Spinal cord (tissue), 9 donors: ENCODE measurements at regions not wholly inside any gene's neighbourhood (a gene's known extent, or its start where the extent isn't known, plus 50 kb on each side); places are given as distances from the start of the nearest gene placed in this dataset.
A peak's percentile ranks its signal among the peaks of the same experiment; 100 is the strongest.

ENCODE experiments used
- DNase-seq, 6 donors: peaks; one replicate each; pipeline versions ENCODE4 v3.0.0 to v3.0.0-alpha.2; 2013 to 2015; ENCODE audit warnings: low spot score in 6 of 6, low read depth in 4 of 6
- H3K27ac ChIP-seq: one replicate; pipeline ENCODE4 v1.5.1; 2013; ENCODE audit warnings: low read depth, low read length, control low read depth
- H3K27me3 ChIP-seq: one replicate; pipeline ENCODE4 v1.6.1; 2013; ENCODE audit warnings: low read length; ENCODE audit not compliant: control insufficient read depth, insufficient read depth
- H3K36me3 ChIP-seq: one replicate; pipeline ENCODE4 v1.6.1; 2013; ENCODE audit warnings: low read length; ENCODE audit not compliant: control insufficient read depth, insufficient read depth
- H3K4me1 ChIP-seq: one replicate; pipeline ENCODE4 v1.6.1; 2013; ENCODE audit warnings: low read length; ENCODE audit not compliant: control insufficient read depth, insufficient read depth
- H3K4me3 ChIP-seq: one replicate; pipeline ENCODE4 v1.5.1; 2013; ENCODE audit warnings: low read depth, low read length, control low read depth
- H3K9me3 ChIP-seq: one replicate; pipeline ENCODE4 v1.6.1; 2013; ENCODE audit warnings: low read length; ENCODE audit not compliant: control insufficient read depth, insufficient read depth
- WGBS: methylation state at CpG from one replicate; pipeline ENCODE4 v1.1.5; 2013; ENCODE audit warnings: missing lambda C conversion rate; ENCODE audit not compliant: insufficient coverage; 5-methylcytosine and 5-hydroxymethylcytosine counted together
- donor health status: healthy.

DNA sequence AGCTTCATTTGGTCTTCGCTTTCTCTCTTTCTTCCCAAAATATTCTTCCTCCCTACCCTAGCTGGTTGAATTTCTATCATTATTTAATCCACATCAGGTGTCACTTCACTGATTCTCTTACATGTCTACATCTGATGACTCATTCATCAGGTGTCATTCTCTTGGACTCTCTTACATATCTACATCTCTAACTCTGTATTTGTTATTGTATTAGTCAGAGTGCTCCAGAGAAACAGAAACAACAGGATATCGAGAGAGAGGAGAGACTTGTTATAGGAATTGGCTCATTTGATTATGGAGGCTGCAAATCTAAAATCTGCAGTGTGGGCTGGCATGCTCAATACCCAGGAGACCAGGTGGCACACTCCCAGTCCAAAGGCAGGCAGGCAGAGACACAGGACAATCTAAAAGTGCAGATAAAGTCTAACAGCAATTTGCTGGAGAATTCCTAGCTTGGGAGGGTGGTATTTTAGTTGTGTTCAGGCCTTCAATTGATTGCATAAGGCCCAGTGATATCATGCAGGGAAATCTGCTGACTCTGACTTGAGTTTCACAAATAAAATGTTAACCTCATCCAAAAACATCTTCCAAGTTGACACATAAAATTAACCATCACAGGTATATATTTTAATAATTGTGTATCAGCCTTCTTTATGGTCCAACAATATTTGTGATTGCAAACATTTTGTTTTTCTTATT, 541.4 kb upstream of the SLITRK5 start:
- H3K27ac ChIP-seq = no peak overlapping the region
- DNase-seq = no peak
- WGBS = 94% methylated on average over 2 of the region's 2 CpGs
- H3K4me3 ChIP-seq = no peak overlapping the region
- H3K36me3 ChIP-seq = no peaks in the 10 kb centered on the region
- no peaks in the 10 kb centered on the region for H3K9me3 ChIP-seq
- no peaks in the 10 kb centered on the region for H3K27me3 ChIP-seq
- no peaks in the 10 kb centered on the region for H3K4me1 ChIP-seq

DNA sequence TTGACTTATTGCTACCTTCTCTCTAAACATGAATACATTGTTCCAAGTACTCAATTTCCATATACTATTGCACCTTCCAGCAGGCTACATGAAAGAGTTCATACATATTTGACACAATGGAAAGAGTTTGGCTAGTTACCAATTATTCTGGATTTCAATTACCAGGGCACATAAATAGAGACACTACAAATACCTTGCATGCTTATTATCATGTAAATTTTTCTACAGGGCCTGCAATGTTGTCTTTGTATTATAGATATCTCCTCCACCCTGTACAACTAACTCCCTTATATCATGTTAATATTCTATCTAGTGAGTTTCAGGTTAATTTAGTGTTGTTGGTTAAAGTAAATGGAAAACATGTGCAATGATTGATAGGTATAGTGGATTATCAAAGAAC, 540.7 kb upstream of the SLITRK5 start:
- DNase-seq = peak in 1 of 6 donors; percentile 16
- Histone ChIP-seq H3K27ac (no peak overlapping the region), H3K36me3 (no peaks in the 10 kb centered on the region), H3K4me1 (no peaks in the 10 kb centered on the region), H3K4me3 (no peak overlapping the region), H3K27me3 (no peaks in the 10 kb centered on the region), H3K9me3 (no peaks in the 10 kb centered on the region)

DNA sequence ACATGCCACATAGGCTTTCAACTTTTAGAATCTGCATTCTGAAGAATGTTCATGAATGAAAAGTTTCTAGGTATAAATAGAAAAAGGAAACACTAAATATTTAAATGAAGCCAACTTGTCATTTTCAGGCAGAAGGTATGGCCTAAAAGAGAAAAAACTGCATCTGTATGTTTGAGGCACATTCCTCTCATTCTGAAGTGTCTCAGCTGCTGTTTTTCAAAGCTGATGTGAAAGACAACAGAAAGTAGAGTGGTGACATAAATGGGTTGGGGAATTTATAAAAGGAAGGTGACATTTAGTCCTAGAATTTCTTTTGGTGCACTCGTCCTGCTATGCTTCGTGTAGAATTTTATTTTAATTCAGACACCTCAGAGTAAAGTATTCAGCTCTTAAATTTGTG, 539.6 kb upstream of the SLITRK5 start:
- no peak overlapping the region for H3K4me3 ChIP-seq
- H3K27ac ChIP-seq = no peak overlapping the region
- WGBS = no CpG with 5 or more reads among the region's 2 CpGs
- no peaks in the 10 kb centered on the region for H3K4me1 ChIP-seq
- H3K36me3 ChIP-seq = no peaks in the 10 kb centered on the region
- peak in 1 of 6 donors; percentile 18 for DNase-seq
- H3K27me3 ChIP-seq = no peaks in the 10 kb centered on the region
- no peaks in the 10 kb centered on the region for H3K9me3 ChIP-seq

DNA sequence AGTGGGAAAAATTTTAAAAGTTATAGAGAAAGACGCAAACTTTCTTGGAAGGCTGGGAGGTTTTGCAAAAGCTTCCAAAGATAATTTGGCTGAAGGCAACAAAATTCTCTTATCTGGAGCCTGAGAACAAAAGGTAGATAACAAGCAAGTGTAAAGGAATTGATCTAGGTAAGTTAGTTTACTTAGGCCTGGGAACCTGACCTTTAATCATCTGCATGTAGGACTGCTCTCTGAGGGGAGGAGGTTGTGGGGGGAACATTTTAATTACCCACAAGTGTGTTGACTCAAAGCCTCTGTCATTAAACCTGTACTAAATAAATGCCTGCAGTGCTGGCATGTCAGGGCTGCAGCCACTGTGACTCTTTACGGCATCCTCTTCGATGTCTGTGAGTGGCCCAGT, 532.3 kb upstream of the SLITRK5 start:
- WGBS = 91% methylated on average over 3 of the region's 3 CpGs

DNA sequence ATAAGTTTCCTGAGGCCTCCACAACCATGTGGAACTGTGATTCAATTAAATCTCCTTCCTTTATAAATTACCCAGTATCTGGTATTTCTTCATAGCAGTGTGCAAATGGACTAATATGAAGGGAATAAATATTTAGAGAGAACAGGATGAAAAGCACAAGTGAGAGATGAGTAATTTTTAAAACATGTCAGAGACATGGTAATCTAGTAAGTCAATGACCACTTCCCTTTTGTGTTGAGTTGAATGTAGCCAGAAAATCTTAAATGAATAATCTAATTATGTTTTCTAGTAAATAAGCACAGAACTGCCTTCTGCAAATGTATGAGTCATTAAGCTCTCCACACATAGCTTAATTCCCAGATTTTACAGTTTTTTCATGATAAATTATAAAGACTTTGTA, 524.1 kb upstream of the SLITRK5 start:
- H3K9me3 ChIP-seq = peaks cover 5% of the 10 kb centered on the region
- no peak for DNase-seq
- H3K4me3 ChIP-seq = no peak overlapping the region
- no peaks in the 10 kb centered on the region for H3K27me3 ChIP-seq
- H3K36me3 ChIP-seq = no peaks in the 10 kb centered on the region
- H3K4me1 ChIP-seq = no peaks in the 10 kb centered on the region
- no peak overlapping the region for H3K27ac ChIP-seq

More for the DNA sequence above, 532.3 kb upstream of the SLITRK5 start:
- Histone ChIP-seq H3K27me3 (no peaks in the 10 kb centered on the region), H3K4me1 (no peaks in the 10 kb centered on the region), H3K36me3 (no peaks in the 10 kb centered on the region), H3K27ac (no peak overlapping the region), H3K4me3 (no peak overlapping the region), H3K9me3 (no peaks in the 10 kb centered on the region)
- DNase-seq = no peak

DNA sequence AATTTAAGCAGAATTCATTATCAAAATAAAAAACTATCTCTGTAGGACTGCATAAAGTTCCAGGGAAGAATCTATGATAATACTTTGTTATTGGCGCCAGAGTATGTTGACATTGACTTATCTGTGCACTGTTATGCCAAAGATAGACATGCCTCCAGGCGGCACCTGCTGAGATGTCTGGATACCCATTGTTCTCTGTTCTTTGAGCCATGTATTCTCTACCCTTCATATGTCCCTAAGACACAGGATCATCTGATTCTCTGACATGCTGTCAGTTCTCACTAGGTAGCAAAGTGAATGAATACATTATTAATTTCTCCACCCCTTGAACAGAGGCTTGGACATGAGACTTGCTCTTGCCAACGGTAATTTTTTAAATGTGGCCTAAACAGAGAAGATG, 517.8 kb upstream of the SLITRK5 start:
- Histone ChIP-seq H3K27me3 (no peaks in the 10 kb centered on the region), H3K27ac (no peak overlapping the region), H3K9me3 (peaks cover 3% of the 10 kb centered on the region), H3K36me3 (no peaks in the 10 kb centered on the region), H3K4me1 (no peaks in the 10 kb centered on the region), H3K4me3 (no peak overlapping the region)
- 92% methylated on average over 2 of the region's 3 CpGs for WGBS
- DNase-seq = no peak

DNA sequence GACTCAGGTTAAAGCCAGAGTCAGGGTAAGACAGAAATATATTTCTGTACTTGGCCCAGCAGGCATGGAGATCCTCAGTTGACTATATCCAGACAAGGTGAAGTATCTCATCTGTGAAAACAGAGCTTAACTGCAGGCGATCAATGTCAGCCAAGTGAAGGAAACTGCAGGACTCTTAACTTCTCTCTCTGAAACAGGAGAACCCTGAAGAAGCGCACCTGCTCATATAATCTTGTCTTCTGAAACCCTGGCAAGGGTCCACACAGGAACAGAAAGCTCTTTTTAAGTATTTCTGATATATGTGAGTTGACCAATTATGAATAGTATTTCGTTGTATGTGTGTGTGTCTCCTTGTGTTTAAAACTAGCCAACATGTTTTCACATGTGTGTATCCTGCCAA, 504.8 kb upstream of the SLITRK5 start:
- WGBS = 86% methylated on average over 1 of the region's 3 CpGs
- Histone ChIP-seq H3K27ac (no peak overlapping the region), H3K4me3 (no peak overlapping the region), H3K4me1 (no peaks in the 10 kb centered on the region), H3K9me3 (no peaks in the 10 kb centered on the region), H3K27me3 (no peaks in the 10 kb centered on the region), H3K36me3 (no peaks in the 10 kb centered on the region)
- DNase-seq = peak in 1 of 6 donors; percentile 1

DNA sequence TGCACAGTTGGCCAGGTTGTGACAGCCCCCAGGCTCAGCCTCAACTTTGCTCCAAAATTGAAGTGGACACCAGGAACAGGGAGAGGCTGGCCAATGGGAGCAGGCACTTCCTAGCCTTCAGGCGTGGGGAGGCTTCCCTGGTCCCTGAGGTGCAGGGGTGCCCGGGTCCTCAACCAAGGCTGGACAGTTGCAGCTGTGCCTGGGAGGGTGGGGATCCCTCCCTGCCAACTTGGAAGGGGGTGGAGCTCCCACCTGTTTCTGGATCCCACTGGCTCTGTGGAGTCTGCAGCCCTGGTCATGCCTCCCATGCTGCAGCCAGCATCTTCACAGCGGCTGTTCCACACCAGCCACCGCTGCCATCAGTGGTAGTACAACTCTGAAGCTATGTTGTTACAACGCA, 502.8 kb upstream of the SLITRK5 start:
- no peak overlapping the region for H3K4me3 ChIP-seq
- H3K4me1 ChIP-seq = no peaks in the 10 kb centered on the region

DNA sequence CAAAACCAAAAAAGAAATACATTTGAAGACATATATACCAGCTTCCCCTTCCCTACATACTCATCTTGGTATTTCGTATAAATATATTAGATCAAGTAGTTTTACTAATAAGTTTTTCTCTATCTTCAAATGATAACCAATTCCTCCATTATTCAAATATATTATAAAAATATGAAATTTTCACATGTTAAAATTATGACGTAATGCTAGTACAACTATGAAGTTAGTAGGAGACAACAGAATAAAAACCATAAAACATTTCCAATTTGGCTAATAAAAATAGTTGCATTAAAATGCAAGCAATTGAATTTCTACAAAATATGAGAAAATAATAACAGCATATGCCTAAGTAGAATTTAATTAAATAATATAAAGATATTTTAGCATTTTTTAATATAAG, 501.8 kb upstream of the SLITRK5 start:
- Histone ChIP-seq H3K9me3 (no peaks in the 10 kb centered on the region), H3K36me3 (no peaks in the 10 kb centered on the region), H3K27me3 (no peaks in the 10 kb centered on the region), H3K4me3 (no peak overlapping the region), H3K27ac (no peak overlapping the region), H3K4me1 (no peaks in the 10 kb centered on the region)
- no CpG with 5 or more reads among the region's 2 CpGs for WGBS
- DNase-seq = no peak

More for the DNA sequence above, 502.8 kb upstream of the SLITRK5 start:
- H3K9me3 ChIP-seq = no peaks in the 10 kb centered on the region
- no peaks in the 10 kb centered on the region for H3K36me3 ChIP-seq
- H3K27ac ChIP-seq = no peak overlapping the region
- 88% methylated on average over 3 of the region's 5 CpGs for whole genome bisulfite sequencing
- no peaks in the 10 kb centered on the region for H3K27me3 ChIP-seq
- no peak for DNase-seq

DNA sequence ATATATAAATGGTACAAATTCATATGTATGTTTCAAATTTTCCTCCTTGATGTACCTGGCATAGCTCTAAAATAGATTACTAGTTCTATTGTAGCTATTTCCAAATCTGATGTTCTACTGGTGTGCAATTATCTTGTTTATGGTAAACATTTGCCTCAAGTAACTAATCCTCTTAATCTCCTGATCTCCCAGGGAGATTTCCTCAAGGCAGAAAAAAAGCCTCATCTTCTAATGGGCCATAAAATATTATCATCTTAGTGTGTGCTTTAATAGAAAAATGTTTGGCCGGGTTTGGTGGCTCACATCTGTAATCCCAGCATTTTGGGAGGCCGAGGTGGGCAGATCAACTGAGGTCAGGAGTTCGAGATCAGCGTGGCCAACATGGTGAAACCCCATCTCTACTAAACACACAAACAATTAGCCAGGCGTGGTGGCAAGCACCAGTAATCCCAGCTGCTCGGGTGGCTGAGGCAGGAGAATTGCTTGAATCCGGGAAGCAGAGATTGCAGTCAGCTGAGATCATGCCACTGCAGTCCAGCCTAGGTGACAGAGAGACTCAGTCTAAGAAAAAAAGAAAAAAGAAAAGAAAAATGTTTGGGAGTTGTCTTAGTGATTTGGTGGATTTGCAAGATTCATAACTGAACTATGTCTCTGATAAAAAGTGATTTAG, 498.9 kb upstream of the SLITRK5 start:
- no peak for DNase-seq
- 72% methylated on average over 3 of the region's 7 CpGs for WGBS

More for the DNA sequence above, 498.9 kb upstream of the SLITRK5 start:
- H3K27ac ChIP-seq = no peak overlapping the region
- no peaks in the 10 kb centered on the region for H3K27me3 ChIP-seq
- H3K36me3 ChIP-seq = no peaks in the 10 kb centered on the region
- H3K4me1 ChIP-seq = no peaks in the 10 kb centered on the region
- no peak overlapping the region for H3K4me3 ChIP-seq
- H3K9me3 ChIP-seq = no peaks in the 10 kb centered on the region
